ENCODE measurements at regions not wholly inside any gene's neighbourhood (a gene's known extent, or its start where the extent isn't known, plus 50 kb on each side); places are given as distances from the start of the nearest gene placed in this dataset.

- WGBS (ENCODE audit: insufficient coverage) = 86% methylated on average over 5 of the region's 8 CpGs
- DNase-seq (no peak), ATAC-seq (ENCODE audit: low read depth) (no peak)
- no peak overlapping the region for H3K27ac Mint-ChIP-seq
- H3K9me3 Mint-ChIP-seq (ENCODE audit: insufficient read depth) = no peaks in the 10 kb centered on the region
- Histone ChIP-seq H3K27ac (ENCODE audit: low read length in 2 of 2) (no peak overlapping the region), H3K4me2 (replicated peaks; ENCODE audit: low read depth, low read length, poor library complexity, severe bottlenecking) (no peak overlapping the region), H3K9ac (ENCODE audit: low read length) (no peak overlapping the region), H3K36me3 (replicated peaks in 1 of 2; ENCODE audit: control extremely low read depth in 1 of 2, control insufficient read depth in 1 of 2, extremely low read depth in 1 of 2, insufficient read depth in 2 of 2, low read length in 1 of 2) (no peaks in the 10 kb centered on the region), H3K4me1 (ENCODE audit: control insufficient read depth in 2 of 2, insufficient read depth in 2 of 2, low read length in 2 of 2) (peaks cover 0 to 5% of the 10 kb centered on the region in 2 donors), H4K20me1 (ENCODE audit: control insufficient read depth, insufficient read depth, low read length, poor library complexity, severe bottlenecking) (no peaks in the 10 kb centered on the region), H3K4me3 (ENCODE audit: control extremely low read depth in 1 of 5, extremely low read depth in 1 of 5, insufficient read depth in 1 of 5, low read depth in 2 of 5, low read length in 4 of 5) (no peak overlapping the region), H2AFZ (ENCODE audit: insufficient read depth, low read depth, low read length, poor library complexity, severe bottlenecking) (no peak overlapping the region), H3K9me3 (ENCODE audit: control extremely low read depth in 1 of 3, control insufficient read depth in 2 of 3, insufficient read depth in 1 of 3, low read length in 2 of 3) (peaks cover 0 to 3% (median 0%) of the 10 kb centered on the region in 3 donors), H3K79me2 (ENCODE audit: control insufficient read depth, insufficient read depth, low read length) (no peaks in the 10 kb centered on the region), H3K27me3 (replicated peaks in 1 of 4; ENCODE audit: control extremely low read depth in 1 of 4, control insufficient read depth in 3 of 4, insufficient read depth in 4 of 4, low read length in 3 of 4) (no peaks in the 10 kb centered on the region)
- TF ChIP-seq CTCF (IDR thresholded peaks at IDR 0.05) (no peak), EZH2 (IDR thresholded peaks at IDR 0.05; ENCODE audit: borderline replicate concordance, insufficient read depth, low read depth, low read length, poor library complexity, severe bottlenecking) (no peak)
- H3K27me3 Mint-ChIP-seq = peaks cover 9% of the 10 kb centered on the region
- ChIA-PET POLR2A (no interaction called here), CTCF (no interaction called here)
- intact Hi-C loops (cut with micrococcal nuclease) = no loop called here
- H3K4me1 Mint-ChIP-seq = peaks cover 6% of the 10 kb centered on the region
- no peak overlapping the region for H3K4me3 Mint-ChIP-seq
Measured at GRCh38 chr2:111695441-111696007, 188.5 kb downstream of the ANAPC1 start.

- H3K4me1 ChIP-seq (ENCODE audit: control insufficient read depth in 2 of 2, insufficient read depth in 2 of 2, low read length in 2 of 2) = peaks cover 0 to 5% of the 10 kb centered on the region in 2 donors
- H3K4me3 ChIP-seq (ENCODE audit: control extremely low read depth in 1 of 5, extremely low read depth in 1 of 5, insufficient read depth in 1 of 5, low read depth in 2 of 5, low read length in 4 of 5) = no peak overlapping the region
- TF ChIP-seq EZH2 (IDR thresholded peaks at IDR 0.05; ENCODE audit: borderline replicate concordance, insufficient read depth, low read depth, low read length, poor library complexity, severe bottlenecking) (no peak), CTCF (IDR thresholded peaks at IDR 0.05) (no peak)
- Mint-ChIP-seq H3K4me3 (no peak overlapping the region), H3K4me1 (peaks cover 8% of the 10 kb centered on the region), H3K27ac (no peak overlapping the region), H3K27me3 (peaks cover 9% of the 10 kb centered on the region), H3K9me3 (ENCODE audit: insufficient read depth) (no peaks in the 10 kb centered on the region)
- H3K27ac ChIP-seq (ENCODE audit: low read length in 2 of 2) = no peak overlapping the region
- H4K20me1 ChIP-seq (ENCODE audit: control insufficient read depth, insufficient read depth, low read length, poor library complexity, severe bottlenecking) = no peaks in the 10 kb centered on the region
- H3K9me3 ChIP-seq (ENCODE audit: control extremely low read depth in 1 of 3, control insufficient read depth in 2 of 3, insufficient read depth in 1 of 3, low read length in 2 of 3) = peaks cover 0 to 3% (median 0%) of the 10 kb centered on the region in 3 donors
- POLR2A ChIA-PET = no interaction called here
- H3K9ac ChIP-seq (ENCODE audit: low read length) = no peak overlapping the region
- DNase-seq (no peak), ATAC-seq (ENCODE audit: low read depth) (no peak)
- no peak overlapping the region for H3K4me2 ChIP-seq (replicated peaks; ENCODE audit: low read depth, low read length, poor library complexity, severe bottlenecking)
- no peaks in the 10 kb centered on the region for H3K79me2 ChIP-seq (ENCODE audit: control insufficient read depth, insufficient read depth, low read length)
- H3K27me3 ChIP-seq (replicated peaks in 1 of 4; ENCODE audit: control extremely low read depth in 1 of 4, control insufficient read depth in 3 of 4, insufficient read depth in 4 of 4, low read length in 3 of 4) = no peaks in the 10 kb centered on the region
- CTCF ChIA-PET = no interaction called here
- H3K36me3 ChIP-seq (replicated peaks in 1 of 2; ENCODE audit: control extremely low read depth in 1 of 2, control insufficient read depth in 1 of 2, extremely low read depth in 1 of 2, insufficient read depth in 2 of 2, low read length in 1 of 2) = no peaks in the 10 kb centered on the region
- 100% methylated on average over 2 of the region's 3 CpGs for WGBS (ENCODE audit: insufficient coverage)
- intact Hi-C loops (cut with micrococcal nuclease) = no loop called here
- H2AFZ ChIP-seq (ENCODE audit: insufficient read depth, low read depth, low read length, poor library complexity, severe bottlenecking) = no peak overlapping the region
Measured at GRCh38 chr2:111696226-111696625, 187.8 kb downstream of the ANAPC1 start.
